ENCODE measurements at regions not wholly inside any gene's neighbourhood (a gene's known extent, or its start where the extent isn't known, plus 50 kb on each side); places are given as distances from the start of the nearest gene placed in this dataset.
"Not testable (repeated sequence)": the region's sequence is repeated elsewhere in the genome, so short reads cannot be mapped to it uniquely, and the experiment has no call there.

GRCh38 chr7:145795132-145795531, 321.5 kb upstream of the CNTNAP2 start:
- H3K27me3 ChIP-seq (ENCODE audit: insufficient read depth, low read length), result no peaks in the 10 kb centered on the region
- H3K9ac ChIP-seq (ENCODE audit: low read length), result no peak overlapping the region
- H3K4me1 ChIP-seq (ENCODE audit: insufficient read depth, low read length, severe bottlenecking), result peaks cover 15% of the 10 kb centered on the region
- H3K79me2 ChIP-seq (ENCODE audit: insufficient read depth, low read length), result no peaks in the 10 kb centered on the region
- TF ChIP-seq EZH2 (IDR thresholded peaks at IDR 0.05; ENCODE audit: borderline replicate concordance, low read length) (no peak), CTCF (IDR thresholded peaks at IDR 0.05; ENCODE audit: low read length) (no peak)
- no peaks in the 10 kb centered on the region for H3K36me3 ChIP-seq (ENCODE audit: insufficient read depth, low read length)
- no peaks in the 10 kb centered on the region for H3K9me2 ChIP-seq (ENCODE audit: low read depth, low read length)
- no peak overlapping the region for H3K27ac ChIP-seq (ENCODE audit: low read depth, low read length, poor library complexity, severe bottlenecking)
- H4K20me1 ChIP-seq (ENCODE audit: insufficient read depth, low read length), result no peaks in the 10 kb centered on the region
- no peaks in the 10 kb centered on the region for H3K9me3 ChIP-seq (ENCODE audit: low read length)
- no peak overlapping the region for H2AFZ ChIP-seq (ENCODE audit: low read length)
- no peak overlapping the region for H3K4me2 ChIP-seq (ENCODE audit: low read length)
- no peak overlapping the region for H3K4me3 ChIP-seq (ENCODE audit: low read depth, low read length, poor library complexity, severe bottlenecking)
- no peaks in the 10 kb centered on the region for H3F3A ChIP-seq (ENCODE audit: insufficient read depth, low read length)

- Histone ChIP-seq H3K9me3 (ENCODE audit: low read length) (no peaks in the 10 kb centered on the region), H3K9me2 (ENCODE audit: low read depth, low read length) (no peaks in the 10 kb centered on the region), H3K4me3 (ENCODE audit: low read depth, low read length, poor library complexity, severe bottlenecking) (no peak overlapping the region), H4K20me1 (ENCODE audit: insufficient read depth, low read length) (no peaks in the 10 kb centered on the region), H3K36me3 (ENCODE audit: insufficient read depth, low read length) (no peaks in the 10 kb centered on the region), H3K27me3 (ENCODE audit: insufficient read depth, low read length) (no peaks in the 10 kb centered on the region), H3K79me2 (ENCODE audit: insufficient read depth, low read length) (no peaks in the 10 kb centered on the region), H2AFZ (ENCODE audit: low read length) (no peak overlapping the region), H3K27ac (ENCODE audit: low read depth, low read length, poor library complexity, severe bottlenecking) (no peak overlapping the region), H3K4me1 (ENCODE audit: insufficient read depth, low read length, severe bottlenecking) (no peaks in the 10 kb centered on the region), H3K9ac (ENCODE audit: low read length) (no peak overlapping the region), H3F3A (ENCODE audit: insufficient read depth, low read length) (no peaks in the 10 kb centered on the region), H3K4me2 (ENCODE audit: low read length) (no peak overlapping the region)
- TF ChIP-seq EZH2 (IDR thresholded peaks at IDR 0.05; ENCODE audit: borderline replicate concordance, low read length), result no peak
- no peak for TF ChIP-seq CTCF (IDR thresholded peaks at IDR 0.05; ENCODE audit: low read length)
Measured at GRCh38 chr7:145784809-145785780, 331.5 kb upstream of the CNTNAP2 start.

DNA sequence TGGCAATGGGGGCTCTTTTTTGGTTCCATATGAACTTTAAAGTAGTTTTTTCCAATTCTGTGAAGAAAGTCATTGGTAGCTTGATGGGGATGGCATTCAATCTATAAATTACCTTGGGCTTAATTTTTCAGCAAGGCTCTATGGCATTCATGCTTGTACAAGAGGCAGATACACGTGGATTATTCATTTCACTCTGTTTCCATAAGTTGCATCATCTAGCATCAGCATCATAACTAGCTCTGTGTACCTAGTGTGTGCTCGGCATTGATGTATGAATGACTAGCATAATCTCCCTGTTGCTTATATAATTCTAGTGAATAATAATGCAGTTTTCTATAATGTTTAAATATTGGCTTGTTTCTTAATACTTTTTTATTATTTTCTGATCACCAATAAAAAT, 335.2 kb upstream of the CNTNAP2 start:
- not testable (repeated sequence) for H3K4me3 ChIP-seq (ENCODE audit: low read depth, low read length, poor library complexity, severe bottlenecking)

DNA sequence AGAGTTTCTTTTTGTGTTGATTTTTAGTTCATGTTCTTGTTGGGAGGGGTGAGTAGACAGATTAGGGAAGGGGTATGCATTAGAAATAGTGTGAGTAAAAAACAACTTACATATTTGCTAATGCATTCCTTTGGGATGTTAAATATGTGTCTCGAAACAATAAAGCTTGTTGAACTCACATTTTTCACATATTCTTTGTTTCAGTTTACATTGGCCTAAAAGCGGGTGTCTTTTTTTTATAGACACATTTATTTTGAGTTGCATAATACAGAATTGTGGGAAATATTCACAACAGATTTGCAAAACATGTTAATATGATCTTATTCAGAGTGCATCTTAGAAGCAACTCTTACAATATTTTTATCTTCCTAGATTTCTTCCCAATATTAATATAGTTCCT, 337.5 kb upstream of the CNTNAP2 start:
- H3K4me3 ChIP-seq (ENCODE audit: low read depth, low read length, poor library complexity, severe bottlenecking), result no peak overlapping the region
- no peaks in the 10 kb centered on the region for H3K36me3 ChIP-seq (ENCODE audit: insufficient read depth, low read length)
- H3K4me1 ChIP-seq (ENCODE audit: insufficient read depth, low read length, severe bottlenecking), result peaks cover 5% of the 10 kb centered on the region
- no peaks in the 10 kb centered on the region for H3K79me2 ChIP-seq (ENCODE audit: insufficient read depth, low read length)
- H4K20me1 ChIP-seq (ENCODE audit: insufficient read depth, low read length), result no peaks in the 10 kb centered on the region
- no peak overlapping the region for H3K4me2 ChIP-seq (ENCODE audit: low read length)
- no peaks in the 10 kb centered on the region for H3K9me2 ChIP-seq (ENCODE audit: low read depth, low read length)
- no peak overlapping the region for H2AFZ ChIP-seq (ENCODE audit: low read length)
- no peak overlapping the region for H3K9ac ChIP-seq (ENCODE audit: low read length)
- no peaks in the 10 kb centered on the region for H3F3A ChIP-seq (ENCODE audit: insufficient read depth, low read length)
- TF ChIP-seq CTCF (IDR thresholded peaks at IDR 0.05; ENCODE audit: low read length) (no peak), EZH2 (IDR thresholded peaks at IDR 0.05; ENCODE audit: borderline replicate concordance, low read length) (no peak)
- H3K9me3 ChIP-seq (ENCODE audit: low read length), result no peaks in the 10 kb centered on the region
- H3K27me3 ChIP-seq (ENCODE audit: insufficient read depth, low read length), result no peaks in the 10 kb centered on the region
- no peak overlapping the region for H3K27ac ChIP-seq (ENCODE audit: low read depth, low read length, poor library complexity, severe bottlenecking)

More for the DNA sequence above, 335.2 kb upstream of the CNTNAP2 start:
- not testable (repeated sequence) for H3F3A ChIP-seq (ENCODE audit: insufficient read depth, low read length); H3K79me2 ChIP-seq (ENCODE audit: insufficient read depth, low read length); H3K9ac ChIP-seq (ENCODE audit: low read length); H3K9me3 ChIP-seq (ENCODE audit: low read length); H2AFZ ChIP-seq (ENCODE audit: low read length); H3K27ac ChIP-seq (ENCODE audit: low read depth, low read length, poor library complexity, severe bottlenecking); H3K4me1 ChIP-seq (ENCODE audit: insufficient read depth, low read length, severe bottlenecking); H3K27me3 ChIP-seq (ENCODE audit: insufficient read depth, low read length); H4K20me1 ChIP-seq (ENCODE audit: insufficient read depth, low read length); H3K9me2 ChIP-seq (ENCODE audit: low read depth, low read length); H3K36me3 ChIP-seq (ENCODE audit: insufficient read depth, low read length); H3K4me2 ChIP-seq (ENCODE audit: low read length)

Measured in OCI-LY1 (cell line).